A673 (cell line): ENCODE measurements at regions not wholly inside any gene's neighbourhood (a gene's known extent, or its start where the extent isn't known, plus 50 kb on each side); places are given as distances from the start of the nearest gene placed in this dataset.

Experiments used
- BruUV-seq: library from RNA; stranded (reverse); fragments of 400-500 nt; replicated peaks from 2 replicates; lab custom pipeline; 2021; lab: Mats Ljungman, UMichigan
- CTCF ChIA-PET: fragments of 300-600 bp; sonication (Branson Sonifier 250); formaldehyde crosslinking; loops from one replicate; lab custom pipeline; 2022; ENCODE audit warnings: antibody characterized with exemption; lab: Charles Lee
- POLR2A ChIA-PET: fragments of 300-600 bp; sonication (Branson Sonifier 250); formaldehyde crosslinking; loops from one replicate; lab custom pipeline; 2022; ENCODE audit warnings: antibody characterized with exemption; ENCODE audit not compliant: low non-redundant PET; lab: Charles Lee
- DNase-seq: peaks from one replicate; pipeline ENCODE4 v3.0.0-alpha.2; 2015; ENCODE audit warnings: low spot score
- H3K27ac ChIP-seq: fragments of 200-600 bp; sonication (generic); 2 replicates; pipeline ENCODE4 v1.5.1; 2016; ENCODE audit warnings: mixed run types, low read depth, mild to moderate bottlenecking, mixed read lengths, antibody characterized with exemption, low read length; ENCODE audit not compliant: poor library complexity, severe bottlenecking
- H3K27me3 ChIP-seq: fragments of 200-600 bp; sonication (generic); replicated peaks from 2 replicates; pipeline ENCODE4 v1.6.1; 2017; ENCODE audit warnings: mixed run types, low read depth, mild to moderate bottlenecking, mixed read lengths, antibody characterized with exemption, low read length; ENCODE audit not compliant: insufficient read depth, poor library complexity
- H3K36me3 ChIP-seq: fragments of 200-600 bp; sonication (generic); 2 replicates; pipeline ENCODE4 v1.6.1; 2016; ENCODE audit warnings: mixed run types, mild to moderate bottlenecking, mixed read lengths, antibody characterized with exemption, low read length; ENCODE audit not compliant: insufficient read depth, poor library complexity, severe bottlenecking
- H3K4me1 ChIP-seq: fragments of 200-600 bp; sonication (generic); 2 replicates; pipeline ENCODE4 v1.6.1; 2017; ENCODE audit warnings: mixed run types, mild to moderate bottlenecking, mixed read lengths, antibody characterized with exemption, low read length; ENCODE audit not compliant: insufficient read depth, poor library complexity, severe bottlenecking
- H3K4me3 ChIP-seq: fragments of 200-600 bp; sonication (generic); 2 replicates; pipeline ENCODE4 v1.5.1; 2016; ENCODE audit warnings: low read depth, mixed run types, mild to moderate bottlenecking, mixed read lengths, low read length; ENCODE audit not compliant: poor library complexity, severe bottlenecking
- H3K9me3 ChIP-seq: fragments of 200-600 bp; sonication (generic); 2 replicates; pipeline ENCODE4 v1.6.1; 2016; ENCODE audit warnings: mixed run types, low read depth, mild to moderate bottlenecking, mixed read lengths, antibody characterized with exemption, low read length; ENCODE audit not compliant: poor library complexity, severe bottlenecking
- EZH2 ChIP-seq: fragments of 200-600 bp; sonication (generic); IDR thresholded peaks from 2 replicates; pipeline ENCODE4 v1.6.1; 2017; ENCODE audit warnings: borderline replicate concordance, low read depth, mild to moderate bottlenecking, mixed read lengths, antibody characterized with exemption, low read length; ENCODE audit not compliant: poor library complexity, severe bottlenecking
- intact Hi-C: fragments of 100-400 bp; cut with micrococcal nuclease; formaldehyde crosslinking; loops from one replicate; pipeline ENCODE4 v1.10.0; 2022; ENCODE audit not compliant: unreplicated experiment
- TF ChIP-seq, protein P1 (sequence below): fragments of 300-800, 200-600 bp; sonication (generic); conservative IDR thresholded peaks from 2 replicates; pipeline ENCODE4 v1.5.1; 2017; ENCODE audit warnings: low read depth, mild to moderate bottlenecking, antibody characterized with exemption, low read length, moderate library complexity, mixed read lengths

DNA sequence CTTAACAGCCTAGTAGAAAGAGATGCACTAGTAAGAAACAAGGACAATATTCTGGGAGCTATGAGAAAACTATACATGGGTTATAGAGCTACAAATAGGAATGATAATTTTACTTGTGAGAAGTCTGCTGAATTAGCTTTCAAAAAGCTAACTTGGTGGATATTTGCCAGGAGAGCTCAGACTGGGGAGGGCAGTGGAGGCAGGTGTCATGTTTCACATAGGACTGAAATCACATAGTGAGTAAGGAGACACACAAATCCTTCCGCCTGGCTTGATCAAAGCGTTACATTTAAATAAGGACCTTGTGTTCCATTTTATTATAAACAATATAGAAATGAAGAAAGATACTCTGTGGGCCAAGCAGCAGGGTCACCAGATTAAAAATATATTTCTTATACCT, 235.0 kb downstream of the ISL1 start:
- no peaks in the 10 kb centered on the region for H3K27me3 ChIP-seq
- BruUV-seq: no TSS peak

DNA sequence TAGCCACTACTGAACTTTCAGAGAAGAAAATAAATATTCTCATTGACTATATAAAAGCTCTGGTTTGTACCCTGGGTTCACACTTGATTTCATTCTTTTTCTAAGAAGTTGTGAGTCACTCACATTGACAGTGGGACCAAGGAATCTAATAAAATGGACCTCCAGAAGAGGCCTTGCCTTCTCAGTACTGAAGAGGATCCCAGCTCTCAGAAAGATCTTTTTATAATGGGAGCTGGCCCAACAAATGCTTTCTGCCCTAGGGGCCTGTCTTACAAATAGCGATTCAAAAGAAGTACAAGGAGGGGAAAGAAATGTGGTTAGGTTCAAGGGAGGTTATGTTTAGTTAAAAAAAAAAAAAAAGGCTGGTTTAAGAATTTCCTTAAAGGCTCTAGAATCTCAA, 237.9 kb downstream of the ISL1 start:
- no peak for DNase-seq
- H3K27ac ChIP-seq: no peak overlapping the region
- POLR2A ChIA-PET: no interaction called here
- H3K4me3 ChIP-seq: no peak overlapping the region
- H3K27me3 ChIP-seq: no peaks in the 10 kb centered on the region
- intact Hi-C loops: no loop called here
- TF ChIP-seq EZH2: no peak
- TF ChIP-seq, protein P1, sequence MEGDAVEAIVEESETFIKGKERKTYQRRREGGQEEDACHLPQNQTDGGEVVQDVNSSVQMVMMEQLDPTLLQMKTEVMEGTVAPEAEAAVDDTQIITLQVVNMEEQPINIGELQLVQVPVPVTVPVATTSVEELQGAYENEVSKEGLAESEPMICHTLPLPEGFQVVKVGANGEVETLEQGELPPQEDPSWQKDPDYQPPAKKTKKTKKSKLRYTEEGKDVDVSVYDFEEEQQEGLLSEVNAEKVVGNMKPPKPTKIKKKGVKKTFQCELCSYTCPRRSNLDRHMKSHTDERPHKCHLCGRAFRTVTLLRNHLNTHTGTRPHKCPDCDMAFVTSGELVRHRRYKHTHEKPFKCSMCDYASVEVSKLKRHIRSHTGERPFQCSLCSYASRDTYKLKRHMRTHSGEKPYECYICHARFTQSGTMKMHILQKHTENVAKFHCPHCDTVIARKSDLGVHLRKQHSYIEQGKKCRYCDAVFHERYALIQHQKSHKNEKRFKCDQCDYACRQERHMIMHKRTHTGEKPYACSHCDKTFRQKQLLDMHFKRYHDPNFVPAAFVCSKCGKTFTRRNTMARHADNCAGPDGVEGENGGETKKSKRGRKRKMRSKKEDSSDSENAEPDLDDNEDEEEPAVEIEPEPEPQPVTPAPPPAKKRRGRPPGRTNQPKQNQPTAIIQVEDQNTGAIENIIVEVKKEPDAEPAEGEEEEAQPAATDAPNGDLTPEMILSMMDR: no peak
- H3K9me3 ChIP-seq: no peaks in the 10 kb centered on the region
- no peaks in the 10 kb centered on the region for H3K4me1 ChIP-seq
- BruUV-seq: no TSS peak
- H3K36me3 ChIP-seq: no peaks in the 10 kb centered on the region
- CTCF ChIA-PET: no interaction called here

More for the DNA sequence above, 235.0 kb downstream of the ISL1 start:
- TF ChIP-seq, protein P1: no peak
- TF ChIP-seq EZH2: no peak
- Histone ChIP-seq H3K4me1 (no peaks in the 10 kb centered on the region), H3K27ac (no peak overlapping the region), H3K4me3 (no peak overlapping the region), H3K9me3 (no peaks in the 10 kb centered on the region), H3K36me3 (no peaks in the 10 kb centered on the region)
- peak; percentile 9 for DNase-seq
- intact Hi-C loops: no loop called here
- ChIA-PET POLR2A (no interaction called here), CTCF (no interaction called here)

DNA sequence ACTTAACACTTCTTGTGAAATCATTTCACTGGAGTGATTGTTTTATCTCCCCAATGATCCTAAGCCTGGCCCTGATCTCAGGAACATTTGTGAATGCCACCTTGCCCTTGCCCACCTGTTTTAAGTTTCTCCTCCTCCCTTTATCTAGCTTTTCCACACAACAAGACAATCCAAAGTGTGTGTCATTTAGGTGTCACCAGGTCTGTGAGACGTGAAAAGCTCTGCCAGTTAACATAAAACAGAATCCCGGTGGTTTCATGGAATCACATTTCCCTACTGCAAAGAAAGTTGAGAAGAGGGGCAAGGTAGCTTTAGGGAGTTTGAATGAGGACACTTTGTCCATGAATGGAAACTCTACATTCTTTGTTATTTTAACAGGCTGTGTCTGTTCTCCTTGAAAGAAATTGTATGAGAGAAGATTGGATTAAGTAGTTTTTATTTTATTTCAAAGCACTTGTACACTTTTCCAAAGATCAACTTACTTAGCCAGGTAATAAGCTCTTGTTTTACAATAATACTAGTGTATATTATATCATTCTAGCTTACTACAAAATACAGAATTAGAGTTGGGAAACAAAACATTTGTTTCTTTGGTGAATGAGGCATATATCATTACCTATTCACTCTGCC, 239.0 kb downstream of the ISL1 start:
- Histone ChIP-seq H3K36me3 (no peaks in the 10 kb centered on the region), H3K27ac (no peak overlapping the region), H3K4me1 (no peaks in the 10 kb centered on the region), H3K4me3 (no peak overlapping the region), H3K27me3 (no peaks in the 10 kb centered on the region), H3K9me3 (no peaks in the 10 kb centered on the region)
- ChIA-PET POLR2A (no interaction called here), CTCF (no interaction called here)
- no TSS peak for BruUV-seq
- TF ChIP-seq, protein P1: no peak
- no peak for TF ChIP-seq EZH2
- no peak for DNase-seq
- intact Hi-C loops: no loop called here
